Cardiac fibroblast (primary cell): ENCODE measurements at regions not wholly inside any gene's neighbourhood (a gene's known extent, or its start where the extent isn't known, plus 50 kb on each side); places are given as distances from the start of the nearest gene placed in this dataset.

Experiments used
- DNase-seq, 2 donors: peaks; one replicate each; pipeline versions ENCODE4 v3.0.0 to v3.0.0-alpha.2; 2010; ENCODE audit warnings: low read depth in 2 of 2
- H3K4me3 ChIP-seq, 2 donors: replicated peaks in 1 of 2; 1 replicate in 1 of 2; 2 replicates in 1 of 2; pipeline ENCODE4 v1.5.1; 2011; ENCODE audit warnings: low read depth in 2 of 2, low read length in 2 of 2, mild to moderate bottlenecking in 2 of 2, moderate library complexity in 1 of 2
- TF ChIP-seq, protein P1 (sequence below): IDR thresholded peaks from one replicate; pipeline ENCODE4 v1.5.1; 2011; ENCODE audit warnings: low read depth, mild to moderate bottlenecking, low read length, inconsistent platforms

GRCh38 chr1:47612819-47613218 is 175.0 kb downstream of the FOXD2 start:
- TF ChIP-seq, protein P1, sequence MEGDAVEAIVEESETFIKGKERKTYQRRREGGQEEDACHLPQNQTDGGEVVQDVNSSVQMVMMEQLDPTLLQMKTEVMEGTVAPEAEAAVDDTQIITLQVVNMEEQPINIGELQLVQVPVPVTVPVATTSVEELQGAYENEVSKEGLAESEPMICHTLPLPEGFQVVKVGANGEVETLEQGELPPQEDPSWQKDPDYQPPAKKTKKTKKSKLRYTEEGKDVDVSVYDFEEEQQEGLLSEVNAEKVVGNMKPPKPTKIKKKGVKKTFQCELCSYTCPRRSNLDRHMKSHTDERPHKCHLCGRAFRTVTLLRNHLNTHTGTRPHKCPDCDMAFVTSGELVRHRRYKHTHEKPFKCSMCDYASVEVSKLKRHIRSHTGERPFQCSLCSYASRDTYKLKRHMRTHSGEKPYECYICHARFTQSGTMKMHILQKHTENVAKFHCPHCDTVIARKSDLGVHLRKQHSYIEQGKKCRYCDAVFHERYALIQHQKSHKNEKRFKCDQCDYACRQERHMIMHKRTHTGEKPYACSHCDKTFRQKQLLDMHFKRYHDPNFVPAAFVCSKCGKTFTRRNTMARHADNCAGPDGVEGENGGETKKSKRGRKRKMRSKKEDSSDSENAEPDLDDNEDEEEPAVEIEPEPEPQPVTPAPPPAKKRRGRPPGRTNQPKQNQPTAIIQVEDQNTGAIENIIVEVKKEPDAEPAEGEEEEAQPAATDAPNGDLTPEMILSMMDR: no peak
- DNase-seq: no peak
- H3K4me3 ChIP-seq: no peak overlapping the region

DNA sequence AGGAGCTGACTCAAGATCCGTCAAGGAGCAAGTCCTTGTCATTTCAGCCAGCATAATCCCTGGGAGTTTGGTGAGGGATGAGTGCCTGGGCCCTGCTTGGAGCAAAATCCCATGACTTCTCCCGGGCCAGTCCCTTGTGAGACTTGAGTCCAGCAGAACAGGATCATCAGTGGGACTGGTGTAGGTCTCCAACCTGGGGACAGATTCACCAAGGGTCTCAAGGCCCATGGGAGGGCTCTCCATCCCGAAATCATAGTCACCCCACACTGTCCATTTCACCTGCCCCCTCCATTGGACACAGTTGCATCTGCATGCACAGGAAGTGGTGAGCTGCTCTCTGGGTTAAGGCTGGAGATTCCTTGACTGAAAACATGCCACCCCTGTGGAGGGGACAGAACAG is 178.2 kb downstream of the FOXD2 start:
- H3K4me3 ChIP-seq: no peak overlapping the region
- TF ChIP-seq, protein P1: no peak
- DNase-seq: no peak

DNA sequence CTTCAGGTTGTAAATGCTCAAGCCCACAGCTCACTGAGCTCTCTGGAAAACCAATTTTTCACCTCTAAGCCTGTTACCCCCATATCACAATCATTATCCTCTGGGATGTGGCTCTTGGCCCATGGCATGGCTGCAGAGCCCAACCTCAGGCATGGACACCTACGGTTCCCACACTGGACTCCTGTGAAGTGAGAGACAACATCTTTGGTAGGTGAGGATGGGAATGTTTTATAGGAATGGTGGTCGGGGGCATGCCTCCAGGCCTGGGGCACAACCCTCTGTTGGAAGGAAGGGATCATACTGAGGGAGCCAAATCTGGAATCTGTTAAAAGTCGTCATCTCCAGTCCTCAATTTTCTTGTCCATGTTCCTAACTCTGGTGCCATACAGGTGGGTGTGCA is 179.1 kb downstream of the FOXD2 start:
- H3K4me3 ChIP-seq: no peak overlapping the region
- DNase-seq: no peak
- TF ChIP-seq, protein P1: no peak

DNA sequence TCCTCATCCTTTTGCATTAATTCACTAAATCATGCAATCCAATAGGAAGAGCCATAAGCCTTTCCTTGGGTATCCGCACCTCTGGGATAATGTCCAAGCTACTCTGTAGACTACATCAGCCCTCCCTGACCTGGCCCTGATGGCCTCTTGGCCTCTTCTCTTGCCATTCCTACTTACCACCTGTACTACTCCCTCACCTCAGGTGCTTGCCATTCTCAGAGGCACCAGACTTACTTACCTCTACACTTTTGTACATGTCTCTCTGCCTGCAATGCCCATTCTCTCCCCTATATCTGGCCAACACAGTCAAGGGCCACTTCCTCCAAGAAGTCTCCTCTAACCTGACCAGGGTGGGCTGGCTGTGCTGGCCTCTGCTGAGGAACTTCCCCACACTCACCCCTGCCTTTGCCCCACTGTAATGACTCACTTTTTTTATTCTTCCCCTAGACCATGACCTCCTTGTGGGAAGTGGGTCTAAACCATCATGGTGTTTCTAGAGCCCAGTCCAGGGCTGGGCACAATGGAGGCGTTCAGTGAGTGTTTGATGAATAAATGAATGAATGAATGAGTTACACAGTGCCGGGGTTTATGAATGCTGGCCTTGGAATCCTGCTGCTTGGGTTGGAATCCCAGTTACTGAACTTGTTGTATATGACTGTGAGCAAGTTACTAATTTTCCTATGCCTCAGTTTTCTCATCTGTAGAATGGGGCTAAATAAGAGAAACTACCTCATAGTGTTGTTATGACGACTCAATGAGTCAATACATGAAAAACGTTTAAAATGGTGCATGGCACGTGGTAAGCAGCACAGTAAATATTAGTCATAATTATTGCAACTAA is 179.8 kb downstream of the FOXD2 start:
- DNase-seq: no peak
- TF ChIP-seq, protein P1: no peak

DNA sequence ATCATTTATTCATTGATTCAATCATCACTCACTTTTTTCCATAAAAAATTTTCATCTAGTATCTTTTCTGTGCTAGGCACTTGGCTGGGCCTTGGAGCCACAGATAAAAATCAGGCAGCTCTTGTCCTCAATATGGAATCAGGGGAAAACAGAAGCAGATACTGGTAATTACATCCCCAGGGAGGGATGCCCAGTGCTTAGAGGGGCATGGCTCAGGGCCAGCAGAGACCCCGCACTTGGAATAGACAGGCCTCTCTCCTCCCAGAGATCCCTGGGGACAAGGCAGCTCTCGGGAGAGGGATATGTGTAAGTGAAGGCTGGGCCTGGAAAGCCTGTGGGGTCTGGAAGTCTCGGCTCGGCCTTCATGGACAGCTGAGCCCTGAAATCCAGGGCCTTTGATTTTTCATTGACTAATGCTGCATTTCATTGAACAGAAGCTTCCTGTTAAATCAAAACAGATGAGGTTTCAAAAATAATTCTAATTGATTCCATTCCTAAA is 180.4 kb downstream of the FOXD2 start:
- TF ChIP-seq, protein P1: no peak
- DNase-seq: no peak

More for the DNA sequence above, 179.8 kb downstream of the FOXD2 start:
- H3K4me3 ChIP-seq: no peak overlapping the region

GRCh38 chr1:47618830-47619229 is 181.0 kb downstream of the FOXD2 start:
- H3K4me3 ChIP-seq: no peak overlapping the region
- TF ChIP-seq, protein P1: no peak
- no peak for DNase-seq

More for the DNA sequence above, 180.4 kb downstream of the FOXD2 start:
- no peak overlapping the region for H3K4me3 ChIP-seq
